K562 (cell line): ENCODE measurements at regions not wholly inside any gene's neighbourhood (a gene's known extent, or its start where the extent isn't known, plus 50 kb on each side); places are given as distances from the start of the nearest gene placed in this dataset.
"Not testable (repeated sequence)": the region's sequence is repeated elsewhere in the genome, so short reads cannot be mapped to it uniquely, and the experiment has no call there.

Source experiments
- ATAC-seq: fragments of 200-7000 bp; cut with Tn5 transposase; 3 replicates; pipeline ENCODE4 v1.9.1; 2020; ENCODE audit warnings: moderate library complexity
- BruUV-seq: library from RNA; stranded (reverse); fragments of 400-500 nt; replicated peaks from 2 replicates; lab custom pipeline; 2021; lab: Mats Ljungman, UMichigan
- CTCF ChIA-PET: fragments of 300-600 bp; formaldehyde crosslinking; extraction: SDS; loops from one replicate; lab custom pipeline; 2021; ENCODE audit warnings: low intra/inter-chr PET ratio; lab: Yijun Ruan, JAX
- POLR2A ChIA-PET: fragments of 300-600, 350-650 bp; sonication (Branson Sonifier 250); formaldehyde crosslinking; extraction: SDS; loops from one replicate; lab custom pipeline; 2021; ENCODE audit warnings: antibody characterized with exemption, inconsistent platforms; lab: Yijun Ruan, JAX
- DNase-seq, 4 experiments: peaks; one replicate each; pipeline versions ENCODE4 v3.0.0 to v3.0.0-alpha.2; 2011 to 2018; ENCODE audit warnings: low spot score in 3 of 4, mixed read lengths in 3 of 4; ENCODE audit errors: extremely low read depth in 1 of 4
- FAIRE-seq: peaks from 2 replicates; lab custom pipeline; 2011; peaks lifted over from hg19 to GRCh38; lab: Jason Lieb, UNC
- H2AFZ ChIP-seq: 2 replicates; pipeline ENCODE4 v1.6.0; 2011; ENCODE audit warnings: low read depth, low read length, control low read depth, inconsistent platforms
- H3K27ac ChIP-seq: fragments of 200-600 bp; 3 replicates; pipeline ENCODE4 v1.8.0; 2011; ENCODE audit warnings: low read depth, mild to moderate bottlenecking, control low read depth, inconsistent platforms, low read length, moderate library complexity, mixed read lengths; ENCODE audit errors: extremely low read depth
- H3K27me3 ChIP-seq, 2 experiments: fragments of 300-600 bp in 1 of 2; 2 replicates in 1 of 2; 3 replicates in 1 of 2; pipeline versions ENCODE4 v1.6.0 to v1.8.0; 2011; ENCODE audit warnings: inconsistent platforms in 2 of 2, low read length in 2 of 2, mild to moderate bottlenecking in 1 of 2, mixed read lengths in 1 of 2, moderate library complexity in 1 of 2; ENCODE audit not compliant: control insufficient read depth in 2 of 2, insufficient read depth in 2 of 2
- H3K36me3 ChIP-seq: fragments of 300-600 bp; 3 replicates; pipeline ENCODE4 v1.8.0; 2011; ENCODE audit warnings: mild to moderate bottlenecking, low read length, inconsistent platforms; ENCODE audit not compliant: control insufficient read depth, insufficient read depth
- H3K4me1 ChIP-seq, 2 experiments: fragments of 200-600 bp in 1 of 2; replicated peaks in 1 of 2; 2 replicates in 1 of 2; 3 replicates in 1 of 2; pipeline versions ENCODE4 v1.5.1 to v1.8.0; 2011; ENCODE audit warnings: inconsistent platforms in 2 of 2, low read length in 2 of 2, mild to moderate bottlenecking in 1 of 2, mixed read lengths in 1 of 2, moderate library complexity in 1 of 2; ENCODE audit not compliant: control insufficient read depth in 2 of 2, insufficient read depth in 2 of 2
- H3K4me2 ChIP-seq: 2 replicates; pipeline ENCODE4 v1.6.1; 2011; ENCODE audit warnings: low read length, control low read depth, inconsistent platforms, mixed read lengths; ENCODE audit not compliant: insufficient read depth
- H3K4me3 ChIP-seq: fragments of 200-600 bp; sonication (generic), shearing (Covaris generic); 2 replicates; pipeline ENCODE4 v1.5.1; 2016; ENCODE audit warnings: control low read depth, inconsistent platforms
- H3K79me2 ChIP-seq: fragments of 200-600 bp; 3 replicates; pipeline ENCODE4 v1.8.0; 2011; ENCODE audit warnings: low read length, inconsistent platforms; ENCODE audit not compliant: control insufficient read depth, insufficient read depth
- H3K9ac ChIP-seq, 2 experiments: 2 replicates each; pipeline versions ENCODE4 v1.6.0 to v1.6.1; 2011; ENCODE audit warnings: low read depth in 2 of 2, low read length in 2 of 2, control low read depth in 1 of 2, inconsistent platforms in 1 of 2, mild to moderate bottlenecking in 1 of 2, mixed read lengths in 1 of 2; ENCODE audit not compliant: insufficient read depth in 1 of 2
- H3K9me1 ChIP-seq: one replicate; pipeline ENCODE4 v1.6.0; 2011; ENCODE audit warnings: inconsistent platforms, mild to moderate bottlenecking, low read length, moderate library complexity; ENCODE audit not compliant: control insufficient read depth, insufficient read depth
- H3K9me3 ChIP-seq: replicated peaks from 2 replicates; pipeline ENCODE4 v1.5.1; 2011; ENCODE audit warnings: low read depth, low read length, inconsistent platforms; ENCODE audit not compliant: control insufficient read depth, insufficient read depth
- H4K20me1 ChIP-seq: replicated peaks from 2 replicates; pipeline ENCODE4 v1.6.1; 2011; ENCODE audit warnings: low read length, inconsistent platforms, mixed read lengths; ENCODE audit not compliant: control insufficient read depth, insufficient read depth
- ATF7 ChIP-seq: fragments of 450-650 bp; IDR thresholded peaks from 2 replicates; pipeline ENCODE4 v1.7.1; 2014; ENCODE audit warnings: mild to moderate bottlenecking, moderate library complexity
- MTA2 ChIP-seq: fragments of 450-650 bp; IDR thresholded peaks from 2 replicates; pipeline ENCODE4 v1.6.1; 2016; ENCODE audit warnings: low read depth
- PHF8 ChIP-seq: fragments of 200-600 bp; sonication (generic); IDR thresholded peaks from 2 replicates; pipeline ENCODE4 v1.6.1; 2012; ENCODE audit warnings: mixed run types, mild to moderate bottlenecking, inconsistent platforms, low read length, moderate library complexity, borderline replicate concordance
- RFX5 ChIP-seq: IDR thresholded peaks from 2 replicates; pipeline ENCODE4 v1.6.1; 2011; ENCODE audit warnings: low read depth, mild to moderate bottlenecking, improper control_type of control experiment, low read length
- RUNX1 ChIP-seq: sonication (generic); IDR thresholded peaks from 2 replicates; pipeline ENCODE4 v1.6.1; 2016; ENCODE audit warnings: antibody characterized with exemption, low read depth
- SIN3B ChIP-seq: fragments of 450-650 bp; IDR thresholded peaks from 2 replicates; pipeline ENCODE4 v1.6.1; 2017; ENCODE audit warnings: low read depth, mild to moderate bottlenecking, moderate library complexity
- ZNF232 ChIP-seq: sonication (generic); formaldehyde crosslinking; IDR thresholded peaks from 2 replicates; pipeline ENCODE4 v1.8.0; 2022; ENCODE audit warnings: mild to moderate bottlenecking, missing genetic modification reagents
- WGBS: fragments of 100-300 bp; shearing (Covaris generic); methylation state at CpG from one replicate; pipeline ENCODE4 v1.1.6; 2016; ENCODE audit warnings: low coverage, mixed read lengths; ENCODE audit not compliant: insufficient coverage; ENCODE audit errors: missing lambda C conversion rate; 5-methylcytosine and 5-hydroxymethylcytosine counted together
- in situ Hi-C: fragments of 300-500 bp; cut with MboI; formaldehyde crosslinking; loops from 4 replicates; pipeline ENCODE4 v1.15.0; 2018; ENCODE audit warnings: inconsistent platforms, mixed read lengths
- intact Hi-C: fragments of 100-400 bp; cut with micrococcal nuclease; formaldehyde crosslinking; loops from 2 replicates; pipeline ENCODE4 v1.14.2; 2022
- TF ChIP-seq, protein P1 (sequence below): fragments of 250-450 bp; sonication (Bioruptor Pico); IDR thresholded peaks from 2 replicates; pipeline ENCODE4 v1.4.0; 2020
- TF ChIP-seq, protein P2 (sequence below), 2 experiments: IDR thresholded peaks in 1 of 2; conservative IDR thresholded peaks in 1 of 2; 2 replicates each; pipeline ENCODE4 v1.6.1; 2016; ENCODE audit warnings: low read depth in 2 of 2, mild to moderate bottlenecking in 1 of 2, missing compliant biosample characterization in 1 of 2, missing genetic modification characterization in 1 of 2, moderate library complexity in 1 of 2

DNA sequence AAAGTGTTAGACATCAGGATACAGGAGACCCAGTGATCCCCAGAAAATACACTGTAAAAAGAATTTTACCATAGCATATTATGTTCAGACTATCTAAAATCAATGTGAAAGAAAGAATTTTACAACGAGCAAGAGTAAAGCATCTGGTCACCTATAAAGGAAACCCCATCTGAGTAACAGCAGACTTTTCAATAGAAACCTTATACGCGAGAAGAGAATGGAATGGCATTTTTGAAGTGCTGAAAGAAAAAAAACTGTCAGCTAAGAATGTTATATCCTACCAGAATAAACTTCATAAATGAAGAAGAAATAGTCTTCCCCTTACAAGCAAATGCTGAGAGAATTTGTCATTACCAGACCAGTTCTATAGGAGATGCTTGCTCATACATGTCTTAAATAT, 532.1 kb upstream of the NR5A2 start (continued):
- TF ChIP-seq, protein P1, sequence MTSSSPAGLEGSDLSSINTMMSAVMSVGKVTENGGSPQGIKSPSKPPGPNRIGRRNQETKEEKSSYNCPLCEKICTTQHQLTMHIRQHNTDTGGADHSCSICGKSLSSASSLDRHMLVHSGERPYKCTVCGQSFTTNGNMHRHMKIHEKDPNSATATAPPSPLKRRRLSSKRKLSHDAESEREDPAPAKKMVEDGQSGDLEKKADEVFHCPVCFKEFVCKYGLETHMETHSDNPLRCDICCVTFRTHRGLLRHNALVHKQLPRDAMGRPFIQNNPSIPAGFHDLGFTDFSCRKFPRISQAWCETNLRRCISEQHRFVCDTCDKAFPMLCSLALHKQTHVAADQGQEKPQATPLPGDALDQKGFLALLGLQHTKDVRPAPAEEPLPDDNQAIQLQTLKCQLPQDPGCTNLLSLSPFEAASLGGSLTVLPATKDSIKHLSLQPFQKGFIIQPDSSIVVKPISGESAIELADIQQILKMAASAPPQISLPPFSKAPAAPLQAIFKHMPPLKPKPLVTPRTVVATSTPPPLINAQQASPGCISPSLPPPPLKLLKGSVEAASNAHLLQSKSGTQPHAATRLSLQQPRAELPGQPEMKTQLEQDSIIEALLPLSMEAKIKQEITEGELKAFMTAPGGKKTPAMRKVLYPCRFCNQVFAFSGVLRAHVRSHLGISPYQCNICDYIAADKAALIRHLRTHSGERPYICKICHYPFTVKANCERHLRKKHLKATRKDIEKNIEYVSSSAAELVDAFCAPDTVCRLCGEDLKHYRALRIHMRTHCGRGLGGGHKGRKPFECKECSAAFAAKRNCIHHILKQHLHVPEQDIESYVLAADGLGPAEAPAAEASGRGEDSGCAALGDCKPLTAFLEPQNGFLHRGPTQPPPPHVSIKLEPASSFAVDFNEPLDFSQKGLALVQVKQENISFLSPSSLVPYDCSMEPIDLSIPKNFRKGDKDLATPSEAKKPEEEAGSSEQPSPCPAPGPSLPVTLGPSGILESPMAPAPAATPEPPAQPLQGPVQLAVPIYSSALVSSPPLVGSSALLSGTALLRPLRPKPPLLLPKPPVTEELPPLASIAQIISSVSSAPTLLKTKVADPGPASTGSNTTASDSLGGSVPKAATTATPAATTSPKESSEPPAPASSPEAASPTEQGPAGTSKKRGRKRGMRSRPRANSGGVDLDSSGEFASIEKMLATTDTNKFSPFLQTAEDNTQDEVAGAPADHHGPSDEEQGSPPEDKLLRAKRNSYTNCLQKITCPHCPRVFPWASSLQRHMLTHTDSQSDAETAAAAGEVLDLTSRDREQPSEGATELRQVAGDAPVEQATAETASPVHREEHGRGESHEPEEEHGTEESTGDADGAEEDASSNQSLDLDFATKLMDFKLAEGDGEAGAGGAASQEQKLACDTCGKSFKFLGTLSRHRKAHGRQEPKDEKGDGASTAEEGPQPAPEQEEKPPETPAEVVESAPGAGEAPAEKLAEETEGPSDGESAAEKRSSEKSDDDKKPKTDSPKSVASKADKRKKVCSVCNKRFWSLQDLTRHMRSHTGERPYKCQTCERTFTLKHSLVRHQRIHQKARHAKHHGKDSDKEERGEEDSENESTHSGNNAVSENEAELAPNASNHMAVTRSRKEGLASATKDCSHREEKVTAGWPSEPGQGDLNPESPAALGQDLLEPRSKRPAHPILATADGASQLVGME (CRISPR knock-in tag): no peak
- no peak for TF ChIP-seq ATF7
- no peak for TF ChIP-seq RFX5
- TF ChIP-seq MTA2: no peak
- TF ChIP-seq, protein P2, sequence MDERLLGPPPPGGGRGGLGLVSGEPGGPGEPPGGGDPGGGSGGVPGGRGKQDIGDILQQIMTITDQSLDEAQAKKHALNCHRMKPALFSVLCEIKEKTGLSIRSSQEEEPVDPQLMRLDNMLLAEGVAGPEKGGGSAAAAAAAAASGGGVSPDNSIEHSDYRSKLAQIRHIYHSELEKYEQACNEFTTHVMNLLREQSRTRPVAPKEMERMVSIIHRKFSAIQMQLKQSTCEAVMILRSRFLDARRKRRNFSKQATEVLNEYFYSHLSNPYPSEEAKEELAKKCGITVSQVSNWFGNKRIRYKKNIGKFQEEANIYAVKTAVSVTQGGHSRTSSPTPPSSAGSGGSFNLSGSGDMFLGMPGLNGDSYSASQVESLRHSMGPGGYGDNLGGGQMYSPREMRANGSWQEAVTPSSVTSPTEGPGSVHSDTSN (CRISPR knock-in tag; IDR thresholded peaks at IDR 0.05; ENCODE audit: low read depth): no peak
- TF ChIP-seq, protein P2 (tag; conservative IDR thresholded peaks at IDR 0.05; ENCODE audit: low read depth): no peak
- TF ChIP-seq SIN3B: no peak
- no peak for TF ChIP-seq ZNF232
- TF ChIP-seq PHF8: no peak
- TF ChIP-seq RUNX1: no peak

DNA sequence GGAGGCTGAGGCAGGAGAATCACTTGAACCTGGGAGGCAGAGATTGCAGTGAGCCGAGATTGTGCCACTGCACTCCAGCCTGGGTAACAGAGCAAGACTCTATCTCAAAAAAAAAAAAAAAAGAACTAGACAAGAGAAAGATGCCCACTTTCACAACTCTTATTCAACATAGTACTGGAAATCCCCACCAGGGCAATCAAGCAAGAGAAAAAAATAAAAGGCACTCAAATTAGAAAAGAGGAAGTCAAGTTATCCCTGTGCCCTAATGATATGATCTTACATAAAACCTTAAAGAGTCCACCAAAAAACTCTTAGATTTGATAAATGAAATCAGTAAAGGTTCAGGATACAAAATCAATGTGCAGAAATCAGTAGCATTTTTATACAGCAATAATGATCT, 528.7 kb upstream of the NR5A2 start:
- H3K4me3 ChIP-seq, H3K4me1 ChIP-seq, CTCF ChIA-PET, BruUV-seq, in situ Hi-C loops, H3K27ac ChIP-seq, intact Hi-C loops, H3K79me2 ChIP-seq, H2AFZ ChIP-seq, H4K20me1 ChIP-seq, H3K27me3 ChIP-seq, H3K9ac ChIP-seq, FAIRE-seq, DNase-seq, ATAC-seq, POLR2A ChIA-PET, H3K4me2 ChIP-seq, H3K9me1 ChIP-seq, H3K36me3 ChIP-seq, H3K9me3 ChIP-seq: not testable (repeated sequence)
- WGBS: 0% methylated on average over 1 of the region's 1 CpG
